HepG2 (cell line): ENCODE measurements at regions not wholly inside any gene's neighbourhood (a gene's known extent, or its start where the extent isn't known, plus 50 kb on each side); places are given as distances from the start of the nearest gene placed in this dataset.

Source experiments
- ATAC-seq: fragments of 200-7000 bp; cut with Tn5 transposase; 3 replicates; pipeline ENCODE4 v1.9.1; 2020; ENCODE audit warnings: mild to moderate bottlenecking, moderate library complexity
- BruUV-seq: library from RNA; stranded (reverse); fragments of 400-500 nt; replicated peaks from 2 replicates; lab custom pipeline; 2021; lab: Mats Ljungman, UMichigan
- CTCF ChIA-PET: fragments of 300-600 bp; formaldehyde crosslinking; extraction: SDS; loops from one replicate; lab custom pipeline; 2021; ENCODE audit warnings: low total read pairs, inconsistent platforms, low intra/inter-chr PET ratio; lab: Yijun Ruan, JAX
- POLR2A ChIA-PET: fragments of 350-600 bp; sonication (Branson Sonifier 250); formaldehyde crosslinking; loops from one replicate; lab custom pipeline; 2020; ENCODE audit warnings: antibody characterized with exemption, inconsistent platforms; lab: Yijun Ruan, JAX
- DNase-seq: peaks from one replicate; pipeline ENCODE4 v3.0.0-alpha.2; 2015; ENCODE audit warnings: low spot score
- FAIRE-seq: peaks from 3 replicates; lab custom pipeline; 2011; peaks lifted over from hg19 to GRCh38; lab: Jason Lieb, UNC
- H2AFZ ChIP-seq: one replicate; pipeline ENCODE4 v1.6.1; 2011; ENCODE audit warnings: low read length, inconsistent platforms
- H3K27ac ChIP-seq: fragments of 300-600 bp; 3 replicates; pipeline ENCODE4 v1.8.0; 2011; ENCODE audit warnings: mixed run types, mild to moderate bottlenecking, mixed read lengths, low read length, inconsistent platforms; ENCODE audit not compliant: insufficient read depth; ENCODE audit errors: extremely low read length
- H3K27me3 ChIP-seq, 2 experiments: fragments of 200-600 bp in 1 of 2; 2 replicates in 1 of 2; 3 replicates in 1 of 2; pipeline versions ENCODE4 v1.6.0 to v1.8.0; 2011; ENCODE audit warnings: low read length in 2 of 2, mild to moderate bottlenecking in 2 of 2, moderate library complexity in 2 of 2, inconsistent platforms in 1 of 2; ENCODE audit not compliant: insufficient read depth in 2 of 2, control insufficient read depth in 1 of 2
- H3K36me3 ChIP-seq, 2 experiments: fragments of 200-600 bp in 1 of 2; replicated peaks in 1 of 2; 2 replicates in 1 of 2; 3 replicates in 1 of 2; pipeline versions ENCODE4 v1.5.1 to v1.8.0; 2011; ENCODE audit warnings: low read length in 2 of 2, inconsistent platforms in 1 of 2; ENCODE audit not compliant: insufficient read depth in 2 of 2, control insufficient read depth in 1 of 2
- H3K4me1 ChIP-seq: 2 replicates; pipeline ENCODE4 v1.5.1; 2012; ENCODE audit warnings: low read length, inconsistent platforms; ENCODE audit not compliant: insufficient read depth
- H3K4me2 ChIP-seq: 2 replicates; pipeline ENCODE4 v1.6.0; 2011; ENCODE audit warnings: low read depth, low read length, inconsistent platforms
- H3K4me3 ChIP-seq, 3 experiments: fragments of 200-600 bp in 1 of 3; sonication (generic), shearing (Covaris generic) in 1 of 3; replicated peaks in 1 of 3; 2 replicates each; pipeline ENCODE4 v1.5.1; 2011 to 2016; ENCODE audit warnings: low read length in 3 of 3, inconsistent platforms in 2 of 3, low read depth in 2 of 3, mild to moderate bottlenecking in 2 of 3, control low read depth in 1 of 3, mixed read lengths in 1 of 3; ENCODE audit not compliant: insufficient read depth in 1 of 3
- H3K79me2 ChIP-seq: one replicate; pipeline ENCODE4 v1.6.1; 2011; ENCODE audit warnings: low read length, inconsistent platforms; ENCODE audit not compliant: insufficient read depth
- H3K9ac ChIP-seq: 2 replicates; pipeline ENCODE4 v1.6.0; 2011; ENCODE audit warnings: mild to moderate bottlenecking, low read depth, low read length, inconsistent platforms; ENCODE audit not compliant: insufficient read depth
- H3K9me3 ChIP-seq: 2 replicates; pipeline ENCODE4 v1.5.1; 2012; ENCODE audit warnings: mild to moderate bottlenecking, low read length
- H4K20me1 ChIP-seq: 2 replicates; pipeline ENCODE4 v1.6.0; 2011; ENCODE audit warnings: inconsistent platforms, mild to moderate bottlenecking, low read length, moderate library complexity; ENCODE audit not compliant: insufficient read depth
- AHR ChIP-seq: IDR thresholded peaks from 2 replicates; pipeline ENCODE4 v1.6.1; 2018; ENCODE audit warnings: missing genetic modification reagents, missing compliant biosample characterization
- CBX2 ChIP-seq, 2 experiments: fragments of 200-600 bp in 1 of 2; sonication (generic); formaldehyde crosslinking in 1 of 2; IDR thresholded peaks; 2 replicates each; pipeline versions ENCODE4 v1.7.0 to v1.8.1; 2018 to 2022; ENCODE audit warnings: low read depth in 2 of 2, low read length in 1 of 2, mild to moderate bottlenecking in 1 of 2, missing genetic modification reagents in 1 of 2
- IRF2 ChIP-seq: IDR thresholded peaks from 2 replicates; pipeline ENCODE4 v1.6.1; 2018; ENCODE audit warnings: missing genetic modification reagents, missing compliant biosample characterization
- KMT2B ChIP-seq: IDR thresholded peaks from 2 replicates; pipeline ENCODE4 v1.6.1; 2016; ENCODE audit warnings: missing genetic modification reagents, missing compliant biosample characterization
- SNAPC2 ChIP-seq: sonication (generic); formaldehyde crosslinking; IDR thresholded peaks from 2 replicates; pipeline ENCODE4 v1.8.1; 2022; ENCODE audit warnings: mild to moderate bottlenecking, missing genetic modification reagents
- TOE1 ChIP-seq: sonication (generic); formaldehyde crosslinking; IDR thresholded peaks from 2 replicates; pipeline ENCODE4 v1.4.0; 2020; ENCODE audit warnings: mild to moderate bottlenecking, missing genetic modification reagents
- YEATS2 ChIP-seq: sonication (generic); formaldehyde crosslinking; IDR thresholded peaks from 2 replicates; pipeline ENCODE4 v1.4.0; 2020; ENCODE audit warnings: missing genetic modification reagents, borderline replicate concordance
- ZNF253 ChIP-seq: sonication (generic); formaldehyde crosslinking; IDR thresholded peaks from 2 replicates; pipeline ENCODE4 v1.8.0; 2022; ENCODE audit warnings: mild to moderate bottlenecking, missing genetic modification reagents, borderline replicate concordance
- ZNF333 ChIP-seq: sonication (generic); formaldehyde crosslinking; IDR thresholded peaks from 2 replicates; pipeline ENCODE4 v1.4.0; 2020; ENCODE audit warnings: mild to moderate bottlenecking, missing genetic modification reagents, borderline replicate concordance
- ZNF570 ChIP-seq: sonication (generic); formaldehyde crosslinking; IDR thresholded peaks from 2 replicates; pipeline ENCODE4 v1.4.0; 2020; ENCODE audit warnings: mild to moderate bottlenecking, missing genetic modification reagents, borderline replicate concordance
- ZNF777 ChIP-seq: sonication (generic); formaldehyde crosslinking; IDR thresholded peaks from 2 replicates; pipeline ENCODE4 v1.4.0; 2020; ENCODE audit warnings: missing genetic modification reagents
- ZNF850 ChIP-seq: sonication (generic); formaldehyde crosslinking; conservative IDR thresholded peaks from 2 replicates; pipeline ENCODE4 v1.9.0; 2021; ENCODE audit warnings: mild to moderate bottlenecking, missing genetic modification reagents
- in situ Hi-C: cut with HindIII; loops from 2 replicates; pipeline ENCODE4 v1.10.0; 2017; ENCODE audit warnings: low pct_unique_long_range_greater_than_20kb; ENCODE audit not compliant: extremely low pct_ligation_motif_present
- intact Hi-C: fragments of 100-400 bp; cut with micrococcal nuclease; formaldehyde crosslinking; loops from one replicate; pipeline ENCODE4 v1.10.0; 2022; ENCODE audit not compliant: unreplicated experiment
- TF ChIP-seq, protein P1 (sequence below): sonication (generic); formaldehyde crosslinking; IDR thresholded peaks from one replicate; pipeline ENCODE4 v1.5.1; 2020; ENCODE audit warnings: mild to moderate bottlenecking, missing genetic modification reagents; ENCODE audit errors: not compliant biosample characterization
- TF ChIP-seq, protein P2 (sequence below): sonication (generic); formaldehyde crosslinking; IDR thresholded peaks from 2 replicates; pipeline ENCODE4 v1.8.1; 2023; ENCODE audit warnings: mild to moderate bottlenecking, missing genetic modification reagents

DNA sequence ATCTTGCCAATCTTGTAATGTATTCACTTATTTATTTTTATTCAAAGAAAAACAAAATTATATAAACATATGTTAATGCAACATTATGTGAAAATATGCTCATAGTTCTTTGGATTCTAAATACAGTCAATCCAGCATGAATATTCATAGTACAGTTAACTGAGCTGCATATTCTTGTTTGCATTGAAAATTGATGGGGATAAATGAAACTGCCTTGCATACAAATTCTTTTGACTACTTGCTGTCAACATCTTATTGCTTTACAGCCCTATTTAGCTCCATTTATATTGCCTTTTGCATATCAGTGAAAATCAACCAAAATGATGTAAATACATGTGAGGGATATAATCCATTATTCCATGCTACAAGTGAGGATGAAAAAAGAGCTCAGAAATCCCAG is 135.3 kb downstream of the CCER1 start:
- ChIA-PET POLR2A (no interaction called here), CTCF (no interaction called here)
- Histone ChIP-seq H3K9ac (no peak overlapping the region), H2AFZ (no peak overlapping the region), H3K4me2 (no peak overlapping the region), H3K9me3 (no peaks in the 10 kb centered on the region; the same call in 1 of the 2 replicates), H3K27me3 (no peaks in the 10 kb centered on the region; a peak in 1 of 5 replicates), H3K27ac (no peak overlapping the region), H3K79me2 (no peaks in the 10 kb centered on the region), H4K20me1 (no peaks in the 10 kb centered on the region), H3K36me3 (no peaks in the 10 kb centered on the region), H3K4me3 (no peak overlapping the region), H3K4me1 (no peaks in the 10 kb centered on the region)
- DNase-seq (no peak), ATAC-seq (no peak), FAIRE-seq (no peak)
- TF ChIP-seq ZNF333 (CRISPR knock-in tag) (no peak), ZNF850 (CRISPR knock-in tag) (no peak), YEATS2 (no peak), ZNF777 (no peak), KMT2B (CRISPR knock-in tag) (no peak), ZNF570 (CRISPR knock-in tag) (no peak), AHR (CRISPR knock-in tag) (no peak), CBX2 (IDR thresholded peaks at IDR 0.05; ENCODE audit: low read depth, low read length) (no peak), CBX2 (CRISPR knock-in tag; IDR thresholded peaks at IDR 0.05; ENCODE audit: low read depth) (no peak), SNAPC2 (CRISPR knock-in tag) (no peak), IRF2 (no peak), TOE1 (CRISPR knock-in tag) (no peak), ZNF253 (CRISPR knock-in tag) (no peak)
- TF ChIP-seq, protein P1, sequence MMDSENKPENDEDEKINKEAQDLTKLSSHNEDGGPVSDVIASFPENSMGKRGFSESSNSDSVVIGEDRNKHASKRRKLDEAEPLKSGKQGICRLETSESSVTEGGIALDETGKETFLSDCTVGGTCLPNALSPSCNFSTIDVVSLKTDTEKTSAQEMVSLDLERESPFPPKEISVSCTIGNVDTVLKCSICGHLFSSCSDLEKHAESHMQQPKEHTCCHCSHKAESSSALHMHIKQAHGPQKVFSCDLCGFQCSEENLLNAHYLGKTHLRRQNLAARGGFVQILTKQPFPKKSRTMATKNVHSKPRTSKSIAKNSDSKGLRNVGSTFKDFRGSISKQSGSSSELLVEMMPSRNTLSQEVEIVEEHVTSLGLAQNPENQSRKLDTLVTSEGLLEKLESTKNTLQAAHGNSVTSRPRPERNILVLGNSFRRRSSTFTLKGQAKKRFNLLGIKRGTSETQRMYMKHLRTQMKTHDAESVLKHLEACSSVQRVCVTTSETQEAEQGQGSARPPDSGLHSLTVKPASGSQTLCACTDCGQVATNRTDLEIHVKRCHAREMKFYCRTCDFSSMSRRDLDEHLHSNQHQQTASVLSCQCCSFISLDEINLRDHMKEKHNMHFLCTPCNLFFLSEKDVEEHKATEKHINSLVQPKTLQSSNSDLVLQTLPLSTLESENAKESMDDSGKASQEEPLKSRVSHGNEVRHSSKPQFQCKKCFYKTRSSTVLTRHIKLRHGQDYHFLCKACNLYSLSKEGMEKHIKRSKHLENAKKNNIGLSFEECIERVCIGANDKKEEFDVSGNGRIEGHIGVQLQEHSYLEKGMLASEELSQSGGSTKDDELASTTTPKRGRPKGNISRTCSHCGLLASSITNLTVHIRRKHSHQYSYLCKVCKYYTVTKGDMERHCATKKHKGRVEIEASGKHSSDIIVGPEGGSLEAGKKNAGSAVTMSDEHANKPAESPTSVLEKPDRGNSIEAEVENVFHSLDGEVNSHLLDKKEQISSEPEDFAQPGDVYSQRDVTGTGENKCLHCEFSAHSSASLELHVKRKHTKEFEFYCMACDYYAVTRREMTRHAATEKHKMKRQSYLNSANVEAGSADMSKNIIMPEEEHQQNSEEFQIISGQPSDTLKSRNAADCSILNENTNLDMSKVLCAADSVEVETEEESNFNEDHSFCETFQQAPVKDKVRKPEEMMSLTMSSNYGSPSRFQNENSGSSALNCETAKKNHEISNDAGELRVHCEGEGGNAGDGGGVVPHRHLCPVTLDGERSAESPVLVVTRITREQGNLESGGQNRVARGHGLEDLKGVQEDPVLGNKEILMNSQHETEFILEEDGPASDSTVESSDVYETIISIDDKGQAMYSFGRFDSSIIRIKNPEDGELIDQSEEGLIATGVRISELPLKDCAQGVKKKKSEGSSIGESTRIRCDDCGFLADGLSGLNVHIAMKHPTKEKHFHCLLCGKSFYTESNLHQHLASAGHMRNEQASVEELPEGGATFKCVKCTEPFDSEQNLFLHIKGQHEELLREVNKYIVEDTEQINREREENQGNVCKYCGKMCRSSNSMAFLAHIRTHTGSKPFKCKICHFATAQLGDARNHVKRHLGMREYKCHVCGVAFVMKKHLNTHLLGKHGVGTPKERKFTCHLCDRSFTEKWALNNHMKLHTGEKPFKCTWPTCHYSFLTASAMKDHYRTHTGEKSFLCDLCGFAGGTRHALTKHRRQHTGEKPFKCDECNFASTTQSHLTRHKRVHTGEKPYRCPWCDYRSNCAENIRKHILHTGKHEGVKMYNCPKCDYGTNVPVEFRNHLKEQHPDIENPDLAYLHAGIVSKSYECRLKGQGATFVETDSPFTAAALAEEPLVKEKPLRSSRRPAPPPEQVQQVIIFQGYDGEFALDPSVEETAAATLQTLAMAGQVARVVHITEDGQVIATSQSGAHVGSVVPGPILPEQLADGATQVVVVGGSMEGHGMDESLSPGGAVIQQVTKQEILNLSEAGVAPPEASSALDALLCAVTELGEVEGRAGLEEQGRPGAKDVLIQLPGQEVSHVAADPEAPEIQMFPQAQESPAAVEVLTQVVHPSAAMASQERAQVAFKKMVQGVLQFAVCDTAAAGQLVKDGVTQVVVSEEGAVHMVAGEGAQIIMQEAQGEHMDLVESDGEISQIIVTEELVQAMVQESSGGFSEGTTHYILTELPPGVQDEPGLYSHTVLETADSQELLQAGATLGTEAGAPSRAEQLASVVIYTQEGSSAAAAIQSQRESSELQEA (CRISPR knock-in tag) = no peak
- TF ChIP-seq, protein P2, sequence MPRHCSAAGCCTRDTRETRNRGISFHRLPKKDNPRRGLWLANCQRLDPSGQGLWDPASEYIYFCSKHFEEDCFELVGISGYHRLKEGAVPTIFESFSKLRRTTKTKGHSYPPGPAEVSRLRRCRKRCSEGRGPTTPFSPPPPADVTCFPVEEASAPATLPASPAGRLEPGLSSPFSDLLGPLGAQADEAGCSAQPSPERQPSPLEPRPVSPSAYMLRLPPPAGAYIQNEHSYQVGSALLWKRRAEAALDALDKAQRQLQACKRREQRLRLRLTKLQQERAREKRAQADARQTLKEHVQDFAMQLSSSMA (CRISPR knock-in tag) = no peak
- BruUV-seq = no TSS peak
- intact Hi-C loops = no loop called here
- in situ Hi-C loops = no loop called here
